ENCODE measurements at regions not wholly inside any gene's neighbourhood (a gene's known extent, or its start where the extent isn't known, plus 50 kb on each side); places are given as distances from the start of the nearest gene placed in this dataset.

DNA sequence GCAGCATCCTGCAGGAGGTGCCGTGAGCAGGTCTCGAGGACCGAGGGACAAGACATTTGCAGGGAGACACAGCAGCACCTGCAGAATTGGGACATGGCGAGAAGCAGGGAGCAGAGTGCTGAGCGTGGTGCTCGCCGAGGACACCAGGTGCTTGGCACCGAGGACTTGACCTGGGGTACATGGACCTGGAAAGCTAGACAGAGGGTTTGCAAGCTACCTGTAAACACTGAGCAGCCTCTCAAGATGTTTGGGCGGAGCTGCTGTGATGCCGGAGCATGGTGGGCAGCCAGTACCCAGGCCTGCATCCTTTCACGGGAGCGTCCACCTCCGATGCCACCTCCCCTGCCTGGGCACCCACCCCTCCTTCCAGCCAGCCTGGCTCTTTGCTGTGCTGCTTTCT is 773.2 kb downstream of the TBC1D22A start:
- no peaks in the 10 kb centered on the region for H3K4me1 ChIP-seq (ENCODE audit: insufficient read depth, poor library complexity, severe bottlenecking)
- DNase-seq (ENCODE audit: low spot score) (no peak), ATAC-seq (ENCODE audit: low read depth) (no peak)
- H3K27ac ChIP-seq (ENCODE audit: poor library complexity, severe bottlenecking), result no peak overlapping the region
- H3K9me3 ChIP-seq (ENCODE audit: severe bottlenecking), result no peaks in the 10 kb centered on the region
- no peak overlapping the region for H3K4me3 ChIP-seq (ENCODE audit: severe bottlenecking)
- TF ChIP-seq, protein P1, sequence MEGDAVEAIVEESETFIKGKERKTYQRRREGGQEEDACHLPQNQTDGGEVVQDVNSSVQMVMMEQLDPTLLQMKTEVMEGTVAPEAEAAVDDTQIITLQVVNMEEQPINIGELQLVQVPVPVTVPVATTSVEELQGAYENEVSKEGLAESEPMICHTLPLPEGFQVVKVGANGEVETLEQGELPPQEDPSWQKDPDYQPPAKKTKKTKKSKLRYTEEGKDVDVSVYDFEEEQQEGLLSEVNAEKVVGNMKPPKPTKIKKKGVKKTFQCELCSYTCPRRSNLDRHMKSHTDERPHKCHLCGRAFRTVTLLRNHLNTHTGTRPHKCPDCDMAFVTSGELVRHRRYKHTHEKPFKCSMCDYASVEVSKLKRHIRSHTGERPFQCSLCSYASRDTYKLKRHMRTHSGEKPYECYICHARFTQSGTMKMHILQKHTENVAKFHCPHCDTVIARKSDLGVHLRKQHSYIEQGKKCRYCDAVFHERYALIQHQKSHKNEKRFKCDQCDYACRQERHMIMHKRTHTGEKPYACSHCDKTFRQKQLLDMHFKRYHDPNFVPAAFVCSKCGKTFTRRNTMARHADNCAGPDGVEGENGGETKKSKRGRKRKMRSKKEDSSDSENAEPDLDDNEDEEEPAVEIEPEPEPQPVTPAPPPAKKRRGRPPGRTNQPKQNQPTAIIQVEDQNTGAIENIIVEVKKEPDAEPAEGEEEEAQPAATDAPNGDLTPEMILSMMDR (IDR thresholded peaks at IDR 0.05; ENCODE audit: poor library complexity, severe bottlenecking), result no peak
- H3K36me3 ChIP-seq (ENCODE audit: low read depth), result no peaks in the 10 kb centered on the region
- H3K27me3 ChIP-seq (ENCODE audit: insufficient read depth, poor library complexity, severe bottlenecking), result no peaks in the 10 kb centered on the region

- no peaks in the 10 kb centered on the region for H3K9me3 ChIP-seq (ENCODE audit: severe bottlenecking)
- H3K27ac ChIP-seq (ENCODE audit: poor library complexity, severe bottlenecking), result no peak overlapping the region
- TF ChIP-seq, protein P1 (IDR thresholded peaks at IDR 0.05; ENCODE audit: poor library complexity, severe bottlenecking), result no peak
These were observed 772.5 kb downstream of the TBC1D22A start for GRCh38 chr22:47534804-47535410.

DNA sequence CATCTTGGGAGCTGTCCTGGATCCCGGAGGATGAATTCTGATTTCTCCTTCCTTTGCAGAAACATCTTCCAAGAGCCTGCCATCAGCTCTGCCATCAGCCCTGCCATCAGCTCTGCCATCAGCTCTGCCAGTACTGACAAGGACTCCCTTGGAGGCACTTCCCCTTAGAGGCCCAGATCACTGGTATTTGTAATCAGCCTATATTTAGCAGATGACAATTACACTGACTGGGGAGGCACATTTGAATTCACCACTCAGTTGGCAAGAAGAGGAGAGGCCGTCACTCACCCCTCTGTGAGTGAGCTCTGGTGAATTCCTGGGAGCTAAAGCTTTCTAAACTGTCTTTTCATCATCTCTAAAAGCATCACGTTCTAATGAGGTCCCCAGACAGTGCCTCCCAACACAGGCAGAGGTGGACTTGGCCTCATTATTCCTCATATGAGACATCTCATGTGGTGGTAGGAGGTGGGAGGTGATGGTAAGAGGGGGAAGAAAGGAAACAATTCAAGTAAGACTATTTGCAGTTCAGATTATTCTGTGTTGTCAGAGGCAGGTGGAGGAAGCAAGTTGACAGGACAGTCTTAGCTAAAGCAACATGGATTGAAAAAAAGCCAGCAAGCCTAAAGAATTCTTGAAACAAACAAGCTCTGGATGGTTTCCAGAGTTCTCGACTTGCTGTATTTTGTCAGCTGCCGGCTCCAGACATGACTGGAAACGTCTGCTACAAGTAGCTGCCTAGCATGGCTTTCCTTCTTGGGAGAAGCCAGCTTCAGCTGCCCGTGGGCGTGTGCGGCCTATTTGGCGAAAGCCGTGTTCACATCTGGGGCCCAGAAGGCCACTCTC is 771.7 kb downstream of the TBC1D22A start:
- DNase-seq (ENCODE audit: low spot score) (no peak), ATAC-seq (ENCODE audit: low read depth) (no peak)
- TF ChIP-seq, protein P1 (IDR thresholded peaks at IDR 0.05; ENCODE audit: poor library complexity, severe bottlenecking), result no peak

More at GRCh38 chr22:47534804-47535410, 772.5 kb downstream of the TBC1D22A start:
- no peak for ATAC-seq (ENCODE audit: low read depth)
- Histone ChIP-seq H3K4me1 (ENCODE audit: insufficient read depth, poor library complexity, severe bottlenecking) (no peaks in the 10 kb centered on the region), H3K27me3 (ENCODE audit: insufficient read depth, poor library complexity, severe bottlenecking) (no peaks in the 10 kb centered on the region), H3K36me3 (ENCODE audit: low read depth) (no peaks in the 10 kb centered on the region), H3K4me3 (ENCODE audit: severe bottlenecking) (no peak overlapping the region)
- DNase-seq (ENCODE audit: low spot score), result no peak

GRCh38 chr22:47517062-47517461 is 754.6 kb downstream of the TBC1D22A start:
- Histone ChIP-seq H3K4me1 (ENCODE audit: insufficient read depth, poor library complexity, severe bottlenecking) (no peaks in the 10 kb centered on the region), H3K27me3 (ENCODE audit: insufficient read depth, poor library complexity, severe bottlenecking) (peaks cover 4% of the 10 kb centered on the region), H3K27ac (ENCODE audit: poor library complexity, severe bottlenecking) (no peak overlapping the region), H3K4me3 (ENCODE audit: severe bottlenecking) (no peak overlapping the region), H3K36me3 (ENCODE audit: low read depth) (no peaks in the 10 kb centered on the region), H3K9me3 (ENCODE audit: severe bottlenecking) (no peaks in the 10 kb centered on the region)
- DNase-seq (ENCODE audit: low spot score) (no peak), ATAC-seq (ENCODE audit: low read depth) (no peak)
- TF ChIP-seq, protein P1 (IDR thresholded peaks at IDR 0.05; ENCODE audit: poor library complexity, severe bottlenecking), result no peak

More for the DNA sequence above, 771.7 kb downstream of the TBC1D22A start:
- no peak overlapping the region for H3K4me3 ChIP-seq (ENCODE audit: severe bottlenecking)
- H3K9me3 ChIP-seq (ENCODE audit: severe bottlenecking), result no peaks in the 10 kb centered on the region
- H3K27me3 ChIP-seq (ENCODE audit: insufficient read depth, poor library complexity, severe bottlenecking), result no peaks in the 10 kb centered on the region
- H3K4me1 ChIP-seq (ENCODE audit: insufficient read depth, poor library complexity, severe bottlenecking), result no peaks in the 10 kb centered on the region
- H3K36me3 ChIP-seq (ENCODE audit: low read depth), result no peaks in the 10 kb centered on the region
- H3K27ac ChIP-seq (ENCODE audit: poor library complexity, severe bottlenecking), result no peak overlapping the region
